B cell (primary cell): ENCODE measurements at regions not wholly inside any gene's neighbourhood (a gene's known extent, or its start where the extent isn't known, plus 50 kb on each side); places are given as distances from the start of the nearest gene placed in this dataset.

Source experiments
- ATAC-seq: fragments of 200-7000 bp; cut with Tn5 transposase; one replicate; pipeline ENCODE4 v1.10.0; 2021; ENCODE audit warnings: low read depth, mild to moderate bottlenecking, moderate number of reproducible peaks, moderate library complexity
- CTCF ChIA-PET: fragments of 350-600 bp; sonication (Branson Sonifier 250); formaldehyde crosslinking; loops from one replicate; lab custom pipeline; 2021; ENCODE audit warnings: antibody characterized with exemption, inconsistent platforms; lab: Charles Lee
- POLR2A ChIA-PET: fragments of 350-600 bp; sonication (Branson Sonifier 250); formaldehyde crosslinking; loops from one replicate; lab custom pipeline; 2021; ENCODE audit warnings: antibody characterized with exemption; lab: Charles Lee
- DNase-seq: peaks from one replicate; pipeline ENCODE4 v3.0.0; 2013
- H2AFZ ChIP-seq: 2 replicates; pipeline ENCODE4 v1.6.1; 2012; ENCODE audit warnings: mild to moderate bottlenecking, low read depth, low read length; ENCODE audit not compliant: insufficient read depth, poor library complexity, severe bottlenecking
- H3K27ac ChIP-seq, 2 donors: 1 replicate in 1 of 2; 2 replicates in 1 of 2; pipeline ENCODE4 v1.5.1; 2012 to 2013; ENCODE audit warnings: low read length in 2 of 2, mild to moderate bottlenecking in 2 of 2, moderate library complexity in 1 of 2
- H3K27me3 ChIP-seq, 4 experiments: fragments of 200-600 bp in 1 of 4; sonication (generic) in 1 of 4; replicated peaks in 1 of 4; 1 replicate in 2 of 4; 2 replicates in 2 of 4; pipeline versions ENCODE4 v1.6.1 to v1.7.0; 2013 to 2016; ENCODE audit warnings: low read length in 3 of 4, mild to moderate bottlenecking in 2 of 4, mixed read lengths in 1 of 4, moderate library complexity in 1 of 4; ENCODE audit not compliant: insufficient read depth in 4 of 4, control insufficient read depth in 3 of 4; ENCODE audit errors: control extremely low read depth in 1 of 4
- H3K36me3 ChIP-seq, 2 experiments: replicated peaks in 1 of 2; 1 replicate in 1 of 2; 2 replicates in 1 of 2; pipeline versions ENCODE4 v1.6.1 to v1.7.1; 2013; ENCODE audit warnings: low read length in 1 of 2; ENCODE audit not compliant: insufficient read depth in 2 of 2, control insufficient read depth in 1 of 2; ENCODE audit errors: control extremely low read depth in 1 of 2, extremely low read depth in 1 of 2
- H3K4me1 ChIP-seq, 2 donors: fragments of 200-600 bp in 1 of 2; sonication (generic) in 1 of 2; 1 replicate in 1 of 2; 2 replicates in 1 of 2; pipeline versions ENCODE4 v1.5.1 to v1.6.1; 2013 to 2017; ENCODE audit warnings: low read length in 2 of 2; ENCODE audit not compliant: control insufficient read depth in 2 of 2, insufficient read depth in 2 of 2
- H3K4me2 ChIP-seq: replicated peaks from 2 replicates; pipeline ENCODE3; 2012; ENCODE audit warnings: mild to moderate bottlenecking, low read depth, low read length; ENCODE audit not compliant: poor library complexity, severe bottlenecking
- H3K4me3 ChIP-seq, 5 experiments: fragments of 200-600 bp in 1 of 5; sonication (generic) in 1 of 5; 1 replicate in 3 of 5; 2 replicates in 2 of 5; pipeline versions ENCODE4 v1.5.1 to v1.7.0; 2011 to 2016; ENCODE audit warnings: low read length in 4 of 5, mild to moderate bottlenecking in 4 of 5, low read depth in 2 of 5, control low read depth in 1 of 5, moderate library complexity in 1 of 5; ENCODE audit not compliant: insufficient read depth in 1 of 5; ENCODE audit errors: control extremely low read depth in 1 of 5, extremely low read depth in 1 of 5
- H3K79me2 ChIP-seq: fragments of 200-600 bp; sonication (generic); one replicate; pipeline ENCODE4 v1.6.0; 2016; ENCODE audit warnings: low read length; ENCODE audit not compliant: control insufficient read depth, insufficient read depth
- H3K9ac ChIP-seq: fragments of 200-600 bp; sonication (generic); 2 replicates; pipeline ENCODE4 v1.6.1; 2017; ENCODE audit warnings: mild to moderate bottlenecking, low read length, moderate library complexity
- H3K9me3 ChIP-seq, 3 donors: one replicate each; pipeline versions ENCODE4 v1.6.1 to v1.7.1; 2013; ENCODE audit warnings: low read length in 2 of 3; ENCODE audit not compliant: control insufficient read depth in 2 of 3, insufficient read depth in 1 of 3; ENCODE audit errors: control extremely low read depth in 1 of 3
- H4K20me1 ChIP-seq: 2 replicates; pipeline ENCODE4 v1.6.0; 2012; ENCODE audit warnings: mild to moderate bottlenecking, low read length; ENCODE audit not compliant: insufficient read depth, control insufficient read depth, poor library complexity, severe bottlenecking
- H3K27ac Mint-ChIP-seq: one replicate; pipeline ENCODE4 v1.8.0; 2021; ENCODE audit warnings: mixed read lengths
- H3K27me3 Mint-ChIP-seq: one replicate; pipeline ENCODE4 v1.8.0; 2021; ENCODE audit warnings: mixed read lengths
- H3K4me1 Mint-ChIP-seq: one replicate; pipeline ENCODE4 v1.8.0; 2021; ENCODE audit warnings: mixed read lengths
- H3K4me3 Mint-ChIP-seq: one replicate; pipeline ENCODE4 v1.8.0; 2021; ENCODE audit warnings: mixed read lengths
- H3K9me3 Mint-ChIP-seq: one replicate; pipeline ENCODE4 v1.8.0; 2022; ENCODE audit warnings: mixed read lengths; ENCODE audit not compliant: insufficient read depth
- EZH2 ChIP-seq: IDR thresholded peaks from 2 replicates; pipeline ENCODE4 v1.6.1; 2012; ENCODE audit warnings: borderline replicate concordance, low read depth, mild to moderate bottlenecking, moderate library complexity, low read length; ENCODE audit not compliant: insufficient read depth, poor library complexity, severe bottlenecking
- WGBS: methylation state at CpG from one replicate; pipeline ENCODE4 v1.1.5; 2013; ENCODE audit warnings: missing lambda C conversion rate; ENCODE audit not compliant: insufficient coverage; 5-methylcytosine and 5-hydroxymethylcytosine counted together
- intact Hi-C: fragments of 100-400 bp; cut with micrococcal nuclease; formaldehyde crosslinking; loops from one replicate; pipeline ENCODE4 v1.10.0; 2022
- TF ChIP-seq, protein P1 (sequence below): fragments of 200-600 bp; IDR thresholded peaks from one replicate; pipeline ENCODE4 v1.8.0; 2022; ENCODE audit warnings: antibody characterized with exemption, mild to moderate bottlenecking

DNA sequence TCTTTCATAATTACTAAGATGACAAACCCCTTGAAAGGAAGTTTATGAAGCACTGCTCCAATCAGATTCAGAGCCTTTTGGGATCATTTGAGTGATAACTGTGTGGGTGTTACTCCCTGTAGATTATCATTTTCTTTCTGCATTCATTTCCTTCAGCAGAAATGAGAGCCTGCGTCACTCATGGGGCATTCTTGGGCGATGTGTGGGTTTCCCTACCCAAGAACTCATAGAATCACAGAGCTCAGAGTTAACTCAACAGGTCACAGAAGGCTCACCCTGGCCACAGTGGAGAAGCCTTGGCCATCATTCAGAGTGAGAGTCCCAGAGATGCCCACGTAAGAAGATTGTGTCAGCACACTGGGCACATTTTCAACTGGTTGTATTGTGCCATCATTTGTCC, 401.9 kb downstream of the TLE4 start:
- no peak overlapping the region for H3K27ac Mint-ChIP-seq
- H3K4me3 Mint-ChIP-seq = no peak overlapping the region
- ATAC-seq (no peak), DNase-seq (no peak)
- WGBS = 61% methylated on average over 3 of the region's 3 CpGs
- CTCF ChIA-PET = no interaction called here
- Histone ChIP-seq H3K4me2 (no peak overlapping the region), H3K4me1 (peaks cover 0 to 5% of the 10 kb centered on the region in 2 donors), H3K4me3 (no peak overlapping the region), H2AFZ (no peak overlapping the region), H3K79me2 (no peaks in the 10 kb centered on the region), H3K27ac (no peak overlapping the region), H3K27me3 (no peaks in the 10 kb centered on the region), H3K36me3 (no peaks in the 10 kb centered on the region), H3K9me3 (no peaks in the 10 kb centered on the region), H3K9ac (no peak overlapping the region), H4K20me1 (no peaks in the 10 kb centered on the region)
- peaks cover 11% of the 10 kb centered on the region for H3K27me3 Mint-ChIP-seq
- POLR2A ChIA-PET = no interaction called here
- no peak for TF ChIP-seq EZH2
- TF ChIP-seq, protein P1, sequence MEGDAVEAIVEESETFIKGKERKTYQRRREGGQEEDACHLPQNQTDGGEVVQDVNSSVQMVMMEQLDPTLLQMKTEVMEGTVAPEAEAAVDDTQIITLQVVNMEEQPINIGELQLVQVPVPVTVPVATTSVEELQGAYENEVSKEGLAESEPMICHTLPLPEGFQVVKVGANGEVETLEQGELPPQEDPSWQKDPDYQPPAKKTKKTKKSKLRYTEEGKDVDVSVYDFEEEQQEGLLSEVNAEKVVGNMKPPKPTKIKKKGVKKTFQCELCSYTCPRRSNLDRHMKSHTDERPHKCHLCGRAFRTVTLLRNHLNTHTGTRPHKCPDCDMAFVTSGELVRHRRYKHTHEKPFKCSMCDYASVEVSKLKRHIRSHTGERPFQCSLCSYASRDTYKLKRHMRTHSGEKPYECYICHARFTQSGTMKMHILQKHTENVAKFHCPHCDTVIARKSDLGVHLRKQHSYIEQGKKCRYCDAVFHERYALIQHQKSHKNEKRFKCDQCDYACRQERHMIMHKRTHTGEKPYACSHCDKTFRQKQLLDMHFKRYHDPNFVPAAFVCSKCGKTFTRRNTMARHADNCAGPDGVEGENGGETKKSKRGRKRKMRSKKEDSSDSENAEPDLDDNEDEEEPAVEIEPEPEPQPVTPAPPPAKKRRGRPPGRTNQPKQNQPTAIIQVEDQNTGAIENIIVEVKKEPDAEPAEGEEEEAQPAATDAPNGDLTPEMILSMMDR = no peak
- intact Hi-C loops = no loop called here
- peaks cover 6% of the 10 kb centered on the region for H3K4me1 Mint-ChIP-seq
- no peaks in the 10 kb centered on the region for H3K9me3 Mint-ChIP-seq

GRCh38 chr9:79970146-79970425, 398.3 kb downstream of the TLE4 start:
- no peaks in the 10 kb centered on the region for H3K9me3 ChIP-seq
- TF ChIP-seq, protein P1 = no peak
- no peak for TF ChIP-seq EZH2
- intact Hi-C loops = no loop called here
- H2AFZ ChIP-seq = no peak overlapping the region
- DNase-seq (no peak), ATAC-seq (no peak)
- H3K4me3 ChIP-seq = no peak overlapping the region
- Mint-ChIP-seq H3K4me3 (no peak overlapping the region), H3K4me1 (peaks cover 6% of the 10 kb centered on the region), H3K9me3 (no peaks in the 10 kb centered on the region), H3K27me3 (peaks cover 5% of the 10 kb centered on the region), H3K27ac (no peak overlapping the region)
- no peaks in the 10 kb centered on the region for H3K27me3 ChIP-seq
- ChIA-PET POLR2A (no interaction called here), CTCF (no interaction called here)
- H3K9ac ChIP-seq = no peak overlapping the region
- H3K4me1 ChIP-seq = peaks cover 0 to 5% of the 10 kb centered on the region in 2 donors
- H3K27ac ChIP-seq = no peak overlapping the region
- H3K36me3 ChIP-seq = no peaks in the 10 kb centered on the region
- 94% methylated on average over 2 of the region's 2 CpGs for WGBS
- no peak overlapping the region for H3K4me2 ChIP-seq
- H4K20me1 ChIP-seq = no peaks in the 10 kb centered on the region
- no peaks in the 10 kb centered on the region for H3K79me2 ChIP-seq
